NCI-H524 treated with DMSO at 0.1 percent for 48 hours (cell line): ENCODE measurements at regions not wholly inside any gene's neighbourhood (a gene's known extent, or its start where the extent isn't known, plus 50 kb on each side); places are given as distances from the start of the nearest gene placed in this dataset.
"Not testable (repeated sequence)": the region's sequence is repeated elsewhere in the genome, so short reads cannot be mapped to it uniquely, and the experiment has no call there.

Experiments used
- DNase-seq: peaks from one replicate; lab custom pipeline; 2025; lab: John Stamatoyannopoulos, UW

GRCh38 chr1:117707371-117707770, 101.5 kb downstream of the TENT5C start:
- DNase-seq = no peak

- no peak for DNase-seq
These were observed 102.7 kb downstream of the TENT5C start for GRCh38 chr1:117708323-117709248.

DNA sequence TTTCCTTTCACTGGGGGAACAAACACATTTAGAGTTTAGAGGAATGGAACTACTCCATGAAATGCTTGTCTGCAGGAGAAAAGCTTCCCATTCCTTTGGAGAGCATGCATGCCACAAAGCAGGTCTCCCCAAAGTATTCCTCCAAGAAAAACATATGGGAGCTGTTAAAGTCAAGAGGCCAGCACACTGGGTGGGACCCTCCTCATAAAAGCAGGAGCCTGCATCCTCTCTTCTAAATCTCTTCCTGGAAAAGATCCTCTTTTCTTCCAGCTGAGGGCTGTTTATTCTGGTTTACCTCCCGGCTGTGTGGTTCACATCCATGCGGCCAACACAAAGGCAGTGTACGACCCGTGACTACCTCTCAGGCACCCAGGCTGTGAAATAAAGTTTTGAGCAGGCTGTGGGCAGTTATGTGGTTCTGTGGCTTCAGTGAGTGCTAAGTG, 103.4 kb downstream of the TENT5C start:
- DNase-seq = no peak

DNA sequence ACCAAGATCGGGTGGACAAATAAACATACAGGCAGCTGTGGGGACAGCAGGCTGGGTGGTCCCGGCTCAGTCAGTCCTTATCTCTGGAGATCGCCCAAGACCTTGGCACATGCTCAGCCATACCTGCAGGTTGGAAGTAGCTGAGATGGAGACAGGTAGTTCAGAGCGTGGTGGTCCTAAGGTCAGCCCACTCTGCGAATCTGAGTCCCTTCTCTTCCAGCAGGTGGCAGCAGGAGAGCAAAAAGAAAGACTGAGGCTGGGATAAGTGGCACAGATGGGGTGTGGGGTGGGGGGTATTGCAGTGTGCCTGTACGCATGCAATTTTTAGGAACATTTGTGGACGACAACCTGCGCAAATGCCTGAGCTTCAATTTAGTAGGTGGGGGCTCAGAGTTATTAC, 104.9 kb downstream of the TENT5C start:
- DNase-seq = no peak

DNA sequence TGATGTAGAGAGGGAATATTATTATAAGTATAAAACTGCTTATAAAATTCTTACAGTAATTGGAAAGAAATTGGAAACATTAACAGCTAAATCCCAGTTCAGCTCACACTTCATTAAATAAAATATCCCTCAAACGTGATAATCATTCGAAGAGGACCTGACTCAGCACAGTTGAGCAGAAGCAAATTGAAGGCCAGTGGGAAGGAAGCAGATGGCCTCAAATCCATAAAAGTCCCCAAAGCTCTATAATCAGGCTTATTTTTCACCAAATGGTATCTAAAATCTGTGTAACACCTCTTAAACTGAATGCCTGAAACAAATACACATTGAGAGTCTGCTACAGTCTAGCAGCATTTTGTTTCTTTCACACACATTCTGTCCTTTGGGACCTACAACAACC, 106.8 kb downstream of the TENT5C start:
- peak; percentile 20 for DNase-seq

DNA sequence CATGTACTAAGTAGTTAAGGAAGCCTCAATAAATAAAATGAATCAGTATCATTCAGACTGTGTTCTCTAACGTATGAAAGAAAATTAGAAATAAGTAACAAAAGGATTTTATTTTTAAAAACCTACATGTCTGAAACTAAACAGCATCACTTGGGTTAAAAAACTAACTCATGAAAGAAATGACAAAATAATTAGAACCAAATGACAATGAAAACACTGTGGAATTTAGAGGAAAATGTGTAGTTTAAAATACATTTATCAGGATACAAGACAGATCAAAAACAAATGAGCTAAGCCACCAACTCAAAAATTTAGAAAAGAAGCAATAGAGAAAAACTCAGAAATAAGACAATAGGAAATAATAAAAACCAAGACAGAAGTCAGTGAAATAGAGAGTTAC, 108.7 kb downstream of the TENT5C start:
- no peak for DNase-seq

DNA sequence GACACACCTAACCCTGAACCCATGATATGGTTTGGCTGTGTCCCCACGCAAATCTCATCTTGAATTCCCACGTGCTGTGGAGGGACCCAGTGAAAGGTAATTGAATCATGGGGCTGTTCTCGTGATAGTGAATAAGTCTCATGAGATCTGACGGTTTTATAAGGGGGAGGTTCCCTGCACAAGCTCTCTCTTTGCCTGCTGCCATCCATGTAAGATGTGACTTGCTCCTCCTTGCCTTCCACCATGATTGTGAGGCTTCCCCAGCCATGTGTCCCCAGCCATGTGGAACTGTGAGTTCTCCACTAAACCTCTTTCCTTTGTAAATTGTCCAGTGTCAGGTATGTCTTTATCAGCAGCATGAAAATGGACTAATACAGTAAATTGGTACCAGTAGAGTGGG, 110.2 kb downstream of the TENT5C start:
- not testable (repeated sequence) for DNase-seq

DNA sequence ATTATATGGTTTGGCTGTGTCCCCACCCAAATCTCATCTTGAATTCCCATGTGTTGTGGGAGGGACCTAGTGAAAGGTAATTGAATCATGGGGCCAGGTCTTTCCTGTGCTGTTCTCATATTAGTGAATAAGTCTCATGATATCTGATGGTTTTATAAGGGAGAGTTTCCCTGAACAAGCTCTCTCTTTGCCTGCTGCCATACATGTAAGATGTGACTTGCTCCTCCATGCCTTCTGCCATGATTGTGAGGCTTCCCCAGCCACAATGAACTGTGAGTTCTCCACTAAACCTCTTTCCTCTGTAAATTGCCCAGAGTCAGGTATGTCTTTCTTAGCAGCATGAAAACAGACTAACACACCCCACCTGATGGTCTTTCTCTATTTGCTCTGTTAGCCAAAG, 112.1 kb downstream of the TENT5C start:
- not testable (repeated sequence) for DNase-seq

DNA sequence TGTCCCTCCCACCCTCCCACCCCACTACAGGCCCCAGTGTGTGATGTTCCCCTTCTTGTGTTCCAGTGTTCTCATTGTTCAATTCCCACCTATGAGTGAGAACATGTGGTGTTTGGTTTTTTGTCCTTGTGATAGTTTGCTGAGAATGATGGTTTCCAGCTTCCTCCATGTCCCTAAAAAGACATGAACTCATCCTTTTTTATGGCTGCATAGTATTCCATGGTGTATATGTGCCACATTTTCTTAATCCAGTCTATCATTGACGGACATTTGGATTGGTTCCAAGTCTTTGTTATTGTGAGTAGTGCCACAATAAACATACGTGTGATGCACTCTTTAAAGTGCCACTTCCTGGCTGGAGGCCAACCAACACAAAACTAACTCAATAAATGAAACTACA, 112.7 kb downstream of the TENT5C start:
- DNase-seq = not testable (repeated sequence)

DNA sequence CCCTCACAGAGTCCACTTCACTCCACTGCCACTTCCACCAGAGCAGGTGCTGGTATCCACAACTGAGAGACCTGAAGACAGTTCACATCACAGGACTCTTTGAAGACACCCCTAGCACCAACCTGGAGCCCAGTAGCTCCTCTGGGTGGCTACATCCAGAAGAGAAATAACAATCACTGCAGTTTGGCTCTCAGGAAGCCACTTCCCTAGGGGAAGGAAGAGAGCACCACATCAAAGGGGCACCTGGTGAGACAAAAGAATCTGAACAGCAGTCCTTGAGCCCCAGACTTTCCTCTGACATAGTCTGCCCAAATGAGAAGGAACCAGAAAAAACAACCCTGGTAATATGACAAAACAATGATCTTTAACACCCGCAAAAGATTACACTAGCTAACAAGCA, 113.2 kb downstream of the TENT5C start:
- DNase-seq = no peak

DNA sequence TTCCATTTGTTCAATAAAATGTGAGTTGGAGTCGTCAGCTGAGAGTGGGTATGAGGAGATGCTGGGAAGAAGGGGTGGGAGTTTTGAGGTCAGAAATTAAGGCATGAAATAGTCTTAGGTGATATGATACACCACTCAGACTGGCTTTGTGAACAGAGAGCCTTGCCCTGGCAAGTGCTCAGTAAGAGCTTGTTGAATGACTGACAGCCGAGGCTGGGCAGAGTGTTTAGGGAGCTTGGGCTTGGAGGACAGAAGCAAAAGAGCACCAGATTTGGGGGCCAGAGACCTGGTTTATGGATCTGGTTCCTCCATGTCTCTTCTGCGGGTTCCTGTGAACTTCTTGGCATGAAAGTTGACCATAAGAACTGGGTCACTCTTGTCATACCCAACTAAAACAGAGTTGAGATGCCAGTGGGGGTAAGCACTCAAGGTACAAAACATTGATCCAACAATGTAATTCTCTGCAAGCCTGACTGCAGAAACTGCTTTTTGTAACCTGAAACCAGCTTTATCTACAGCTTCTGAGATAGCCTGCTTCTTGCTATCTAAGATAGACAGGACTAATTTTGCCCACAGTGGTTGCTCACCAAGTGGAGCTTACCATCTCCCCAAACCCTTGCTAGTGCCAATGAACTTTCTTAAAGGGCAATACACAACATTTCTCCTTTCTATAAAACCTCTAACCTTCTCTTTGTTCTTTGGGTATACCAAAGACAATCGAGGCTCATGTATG, 126.4 kb downstream of the TENT5C start:
- DNase-seq = no peak

DNA sequence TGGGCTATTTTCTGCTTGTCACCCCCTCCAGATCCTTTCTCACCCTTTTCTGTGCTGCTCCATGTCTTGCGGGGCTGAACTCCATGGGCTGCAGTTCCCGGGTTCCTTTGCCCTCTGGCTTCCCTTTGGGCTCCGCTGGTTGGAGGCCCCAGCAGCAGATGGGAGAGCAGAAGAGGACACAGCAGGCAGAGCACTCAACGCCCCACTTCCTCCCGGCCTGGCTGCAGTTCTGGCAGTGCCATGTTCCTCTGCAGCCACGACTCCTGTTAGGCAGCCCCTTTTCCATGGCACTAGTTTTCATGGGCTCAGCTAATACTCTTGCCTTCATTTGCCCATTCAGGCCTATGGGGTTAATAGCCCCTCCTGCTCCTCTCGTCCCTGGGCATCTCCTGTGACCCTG, 127.1 kb downstream of the TENT5C start:
- no peak for DNase-seq

- DNase-seq = no peak
These were observed 128.6 kb downstream of the TENT5C start for GRCh38 chr1:117734403-117734802.

GRCh38 chr1:117735045-117735992, 129.5 kb downstream of the TENT5C start:
- no peak for DNase-seq

DNA sequence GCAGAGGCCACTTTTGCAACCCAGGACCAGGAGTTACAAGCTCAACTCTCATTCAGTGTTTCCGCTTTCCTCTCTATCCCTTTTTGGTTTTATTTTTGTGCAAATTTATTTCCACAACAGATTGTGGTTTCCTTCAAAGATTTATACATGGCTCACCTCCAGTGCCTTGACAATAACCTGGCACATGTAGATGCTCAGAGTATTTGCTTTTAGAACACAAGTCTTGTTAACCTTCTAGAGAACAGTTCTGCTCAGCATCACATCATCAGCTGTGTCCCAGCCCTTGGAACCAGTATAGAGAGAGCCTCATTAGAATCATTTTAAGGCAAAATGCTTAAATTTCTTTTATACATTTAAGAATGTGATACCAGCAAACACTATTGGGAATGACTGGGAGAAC, 133.7 kb downstream of the TENT5C start:
- DNase-seq = no peak

DNA sequence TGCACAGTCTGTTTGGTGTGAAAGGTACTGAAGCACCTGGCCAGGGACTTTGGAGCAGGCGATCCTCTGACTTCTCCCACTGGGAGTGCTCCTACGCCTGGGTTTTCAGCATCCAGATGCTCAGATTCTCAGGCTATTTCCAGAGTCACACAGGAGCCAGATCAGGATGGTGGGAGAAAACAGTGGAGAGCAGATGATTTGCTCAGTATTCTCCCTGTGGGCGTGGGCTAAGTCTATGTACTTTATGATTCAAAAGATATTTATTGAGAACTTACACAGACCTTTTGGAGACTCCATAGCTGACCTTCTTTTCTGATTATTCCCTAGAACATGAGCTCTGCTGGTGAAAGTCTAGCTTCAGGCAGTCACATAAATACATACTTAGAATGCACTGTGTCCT, 134.6 kb downstream of the TENT5C start:
- DNase-seq = no peak

DNA sequence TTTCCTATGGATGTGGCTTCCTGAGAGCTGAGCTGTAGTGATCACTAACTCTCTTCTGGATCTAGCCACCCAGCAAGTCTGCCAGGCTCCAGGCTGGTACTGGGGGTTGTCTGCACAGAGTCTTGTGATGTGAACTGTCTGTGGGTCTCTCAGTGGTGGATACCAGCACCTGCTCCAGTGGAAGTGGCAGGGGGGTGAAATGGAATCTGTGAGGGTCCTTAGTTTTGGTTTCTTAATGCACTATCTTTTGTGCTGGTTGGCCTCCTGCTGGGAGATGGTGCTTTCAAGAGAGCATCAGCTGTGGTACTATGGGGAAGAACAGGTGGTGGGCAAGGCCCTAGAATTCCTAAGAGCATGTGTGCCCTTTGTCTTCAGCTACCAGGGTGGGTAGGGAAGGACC, 140.7 kb downstream of the TENT5C start:
- not testable (repeated sequence) for DNase-seq

DNA sequence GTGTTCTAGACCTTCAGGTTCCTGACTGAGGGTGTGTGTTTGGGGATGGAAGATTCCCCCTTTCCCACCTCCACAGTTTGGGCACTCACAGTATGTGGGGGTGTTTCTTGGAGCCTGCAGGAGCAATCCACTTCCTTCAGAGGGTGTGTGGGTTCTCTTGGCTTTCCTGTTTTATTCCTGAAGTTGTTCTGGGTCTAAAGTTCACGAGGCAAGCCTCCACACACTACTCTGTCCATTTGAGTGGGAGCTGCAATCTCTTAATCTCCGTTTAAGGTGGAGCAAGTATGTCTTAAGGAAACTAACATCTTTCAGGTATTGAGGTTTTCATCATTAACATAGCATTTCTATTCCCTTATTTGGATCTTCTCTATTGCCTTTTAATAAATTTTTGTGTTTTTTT, 141.8 kb downstream of the TENT5C start:
- DNase-seq = no peak

GRCh38 chr1:117751321-117751720, 145.5 kb downstream of the TENT5C start:
- no peak for DNase-seq

GRCh38 chr1:117752661-117753060, 146.8 kb downstream of the TENT5C start:
- DNase-seq = no peak

DNA sequence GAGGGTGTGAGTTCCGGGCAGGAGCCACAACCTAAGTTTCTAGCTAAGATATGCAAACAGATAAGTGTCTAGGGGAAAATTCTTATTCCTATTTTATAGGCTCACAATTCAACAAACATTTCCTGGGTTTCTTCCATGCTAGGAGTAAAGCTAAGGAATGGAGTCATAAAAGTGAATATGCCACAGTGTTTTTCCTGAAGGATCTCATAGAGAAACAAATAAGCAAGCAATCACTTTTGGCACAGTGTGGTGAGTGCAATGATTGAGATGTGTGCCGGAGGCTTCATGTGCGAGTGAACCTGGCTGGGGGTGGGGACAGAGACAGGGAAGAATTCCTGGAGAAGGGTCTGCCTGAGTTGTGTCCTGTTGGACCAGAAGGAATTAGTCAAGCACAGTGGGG, 147.4 kb downstream of the TENT5C start:
- no peak for DNase-seq

- DNase-seq = no peak
These were observed 147.8 kb downstream of the TENT5C start for GRCh38 chr1:117753652-117754051.
